Inflammatory macrophage (primary cell): ENCODE measurements at regions not wholly inside any gene's neighbourhood (a gene's known extent, or its start where the extent isn't known, plus 50 kb on each side); places are given as distances from the start of the nearest gene placed in this dataset.
"Not testable (repeated sequence)": the region's sequence is repeated elsewhere in the genome, so short reads cannot be mapped to it uniquely, and the experiment has no call there.

Source experiments
- DNase-seq, 2 donors: peaks; one replicate each; pipeline ENCODE4 v3.0.0-alpha.2; 2020 to 2022

DNA sequence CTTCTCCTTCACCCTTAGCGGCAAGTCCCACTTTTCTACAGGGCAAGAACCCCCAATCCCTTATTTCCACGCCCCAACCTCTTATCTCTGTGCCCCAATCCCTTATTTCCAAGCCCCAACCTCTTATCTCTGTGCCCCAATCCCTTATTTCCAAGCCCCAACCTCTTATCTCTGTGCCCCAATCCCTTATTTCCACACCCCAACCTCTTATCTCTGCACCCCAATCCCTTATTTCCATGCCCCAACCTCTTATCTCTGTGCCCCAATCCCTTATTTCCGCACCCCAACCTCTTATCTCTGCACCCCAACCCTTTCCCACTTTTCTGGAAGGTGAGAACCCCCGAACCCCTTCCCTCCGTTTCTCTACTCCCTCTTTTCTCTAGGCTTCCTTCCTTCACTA, 116.1 kb upstream of the GJE1 start:
- DNase-seq = not testable (repeated sequence)

DNA sequence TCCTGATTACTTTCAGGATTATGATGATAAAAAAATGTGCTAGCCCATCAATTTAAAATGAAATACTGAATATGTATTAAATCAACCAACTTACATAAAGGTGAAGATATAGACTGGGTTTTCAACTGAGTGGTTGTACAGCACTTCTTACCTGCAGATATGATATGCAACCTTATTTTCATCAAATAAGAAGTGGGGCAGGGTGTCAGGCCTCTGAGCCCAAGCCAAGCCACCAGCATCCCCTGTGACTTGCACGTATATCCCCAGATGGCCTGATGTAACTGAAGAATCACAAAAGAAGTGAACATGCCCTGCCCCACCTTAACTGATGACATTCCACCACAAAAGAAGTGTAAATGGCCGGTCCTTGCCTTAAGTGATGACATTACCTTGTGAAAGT, 117.3 kb upstream of the GJE1 start:
- DNase-seq = not testable (repeated sequence)

DNA sequence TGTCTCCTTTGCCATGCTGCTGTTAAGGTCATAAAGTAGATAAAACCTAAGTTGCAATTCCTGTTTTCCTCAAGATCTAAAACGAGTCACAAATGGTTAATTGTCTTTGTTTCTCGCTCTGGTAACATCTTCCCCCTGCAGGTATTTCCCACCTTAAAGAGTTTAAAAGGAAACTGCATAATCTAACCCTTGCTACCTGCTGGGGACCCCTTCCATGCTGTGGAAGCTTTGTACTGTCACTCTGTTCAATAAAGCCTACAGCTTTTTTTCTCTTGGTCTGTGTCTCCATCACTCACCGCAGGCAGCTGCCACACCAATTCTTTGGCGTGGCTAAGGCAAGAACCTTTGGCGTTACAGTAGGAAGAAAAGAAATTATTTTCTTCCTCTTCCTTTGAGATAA, 117.7 kb upstream of the GJE1 start:
- no peak for DNase-seq

DNA sequence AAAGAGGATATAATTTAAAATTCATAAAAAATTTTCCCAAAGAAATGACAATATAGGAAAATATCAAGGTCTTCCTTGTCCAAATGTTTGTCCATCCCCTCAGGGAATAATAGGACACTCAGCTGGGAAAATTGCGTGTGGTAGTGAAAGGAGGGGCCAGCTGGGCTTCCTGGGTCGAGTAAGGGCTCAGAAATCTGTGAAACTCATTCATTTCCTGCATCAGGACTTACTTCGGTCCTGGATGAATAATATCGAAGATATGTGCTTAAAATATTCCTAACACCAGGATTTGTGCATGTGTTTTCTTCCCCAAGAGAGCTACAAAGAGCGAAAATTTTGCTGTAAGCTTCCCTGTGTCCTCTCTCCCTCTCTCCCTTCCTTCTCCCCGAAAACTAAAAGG, 118.2 kb upstream of the GJE1 start:
- no peak for DNase-seq

DNA sequence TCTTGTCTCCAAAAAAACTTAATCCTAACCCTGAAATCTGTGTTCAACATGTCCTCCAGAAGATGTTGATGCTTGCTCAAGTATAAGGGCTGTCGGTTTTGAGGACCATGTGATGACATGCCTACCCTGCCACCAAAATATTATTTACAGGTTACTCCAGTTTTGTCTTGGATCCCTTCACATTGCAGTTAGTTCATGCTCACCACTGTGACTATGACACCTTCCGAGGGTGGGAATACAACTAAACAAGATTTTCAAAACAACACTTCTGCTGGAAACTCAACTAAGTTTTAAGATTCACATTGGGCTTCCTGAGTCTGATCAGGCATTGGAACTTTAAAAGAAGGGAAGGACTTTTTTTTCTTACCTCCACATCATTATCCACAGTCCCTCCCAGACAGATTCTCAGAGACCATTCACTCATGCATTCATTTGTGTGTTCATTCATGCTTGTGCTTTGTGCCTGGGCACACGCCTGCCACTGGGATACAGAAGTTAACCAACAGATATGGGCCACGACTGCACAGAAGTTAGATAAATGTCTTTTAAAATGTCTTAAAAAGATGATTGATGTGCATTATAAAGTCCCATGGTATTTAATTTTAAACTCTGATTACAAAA, 118.7 kb upstream of the GJE1 start:
- DNase-seq = no peak

DNA sequence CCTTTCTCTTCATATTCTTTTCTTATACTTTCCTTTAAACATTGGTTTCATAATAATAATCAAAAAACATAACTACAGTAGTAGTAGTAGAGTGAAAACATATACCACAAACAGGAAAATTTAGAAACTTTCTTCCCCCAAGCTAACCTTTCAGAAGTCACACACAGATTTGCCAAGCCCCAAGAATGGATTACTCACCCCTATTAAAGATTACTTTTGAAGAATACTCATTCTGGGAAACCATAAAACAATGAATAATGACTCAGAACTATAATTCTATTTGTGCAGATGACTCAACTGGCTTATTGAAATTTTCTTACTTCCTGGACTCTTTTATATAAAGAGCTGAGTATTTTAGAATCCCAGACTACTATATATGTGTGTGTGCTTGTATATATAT, 119.4 kb upstream of the GJE1 start:
- no peak for DNase-seq

DNA sequence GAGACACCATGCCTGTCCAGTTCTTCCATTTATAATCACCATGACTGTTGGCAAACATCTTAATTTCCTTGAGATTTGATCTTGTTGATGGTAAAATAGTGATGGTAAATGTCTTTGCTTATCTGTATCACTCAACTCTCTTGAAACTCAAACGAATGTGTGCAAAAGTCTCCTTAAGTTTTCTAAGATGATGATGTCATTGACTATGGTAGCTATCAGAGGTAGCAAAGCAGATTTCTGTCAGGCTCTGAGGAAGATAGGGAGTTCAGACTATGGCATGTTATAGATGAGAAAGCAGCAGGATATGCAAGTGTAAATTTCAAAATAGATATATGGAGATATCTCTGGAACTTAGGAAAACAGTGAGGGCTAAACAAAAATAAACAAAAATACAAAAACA, 121.0 kb upstream of the GJE1 start:
- DNase-seq = no peak

DNA sequence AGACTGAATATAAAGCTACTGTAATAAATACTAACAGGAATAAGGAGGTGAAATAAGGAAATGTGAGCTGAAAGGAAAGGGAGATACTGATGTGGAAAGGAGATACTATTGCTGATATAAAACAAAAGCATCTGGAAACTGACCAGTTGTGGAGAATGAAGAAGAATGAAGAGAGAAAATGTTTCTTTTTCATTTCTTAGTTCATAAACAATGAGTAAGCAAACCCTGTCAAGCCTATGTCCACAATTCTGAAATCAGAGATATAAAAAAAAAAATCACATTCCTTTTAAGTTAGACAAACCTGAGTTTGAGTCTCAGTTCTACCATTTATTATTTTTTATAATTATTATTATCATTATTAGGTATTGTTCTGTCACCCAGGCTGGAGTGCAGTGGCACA, 121.6 kb upstream of the GJE1 start:
- no peak for DNase-seq

DNA sequence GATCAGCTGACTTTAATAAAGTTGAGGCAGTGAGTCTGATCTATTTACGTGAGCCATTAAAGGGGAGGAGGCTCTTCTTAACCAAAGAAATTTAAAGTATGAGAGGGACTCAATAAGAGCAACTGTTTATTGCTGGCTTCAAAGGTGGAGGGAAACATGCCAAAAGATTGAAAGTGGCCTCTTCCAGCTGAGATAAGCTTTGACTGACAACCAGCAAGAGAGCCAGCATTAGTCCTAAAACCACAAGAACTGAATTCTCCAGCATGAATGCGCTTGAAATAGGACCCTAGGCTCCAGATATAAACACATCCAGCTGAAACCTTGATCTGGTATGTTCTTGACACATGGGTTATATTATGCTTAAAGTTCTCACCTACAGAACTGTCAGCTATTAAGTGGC, 123.1 kb upstream of the GJE1 start:
- DNase-seq = no peak

DNA sequence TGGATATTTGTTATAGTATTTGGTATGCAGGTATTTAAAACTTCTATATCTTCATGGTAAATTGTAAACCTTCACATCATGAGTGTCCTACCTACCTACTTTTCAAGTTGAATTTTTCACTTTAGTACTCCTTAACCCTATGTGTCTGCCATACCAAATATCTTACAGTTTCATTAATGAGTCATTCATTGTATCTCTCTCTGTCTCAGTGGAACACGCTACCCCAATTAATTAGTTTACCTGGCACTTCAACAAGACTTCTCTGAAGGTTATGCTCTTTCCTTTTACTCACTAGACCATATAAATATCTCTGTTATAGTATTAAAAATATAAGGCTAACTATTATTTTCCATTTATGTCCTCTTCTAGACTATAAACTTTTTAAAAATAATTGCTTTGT, 123.9 kb upstream of the GJE1 start:
- DNase-seq = no peak

DNA sequence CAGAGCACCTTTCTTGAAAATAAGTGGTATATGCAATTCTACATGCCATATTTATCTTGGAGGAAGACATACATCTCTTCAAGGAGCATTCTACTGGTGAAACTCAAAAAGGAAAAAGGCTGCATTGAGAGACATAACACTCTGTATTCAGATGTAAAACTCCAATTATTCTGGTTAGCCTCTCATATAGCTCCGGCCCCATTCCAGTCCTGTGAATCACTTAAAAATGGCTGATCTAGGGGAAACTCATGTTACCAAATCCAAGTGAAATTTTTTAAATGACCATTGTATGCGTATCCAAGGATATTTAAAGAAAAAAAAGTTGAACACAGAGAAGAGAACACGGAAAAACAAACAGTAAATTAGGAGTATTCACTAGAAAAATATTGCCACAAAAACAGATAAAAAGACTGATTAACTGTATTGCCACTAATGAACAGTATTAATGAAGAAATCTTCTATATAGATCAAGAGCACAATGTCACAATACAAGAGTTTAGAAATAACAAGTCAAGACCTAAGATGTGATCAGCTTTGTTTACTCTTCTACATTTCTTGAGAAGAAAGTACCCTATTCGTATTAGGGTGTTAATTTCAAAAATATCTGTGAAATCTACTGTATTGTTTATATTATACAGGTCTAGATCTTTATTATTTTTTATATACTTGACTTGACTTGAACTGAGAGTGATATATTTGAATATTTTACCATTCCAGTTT, 124.5 kb upstream of the GJE1 start:
- no peak for DNase-seq

DNA sequence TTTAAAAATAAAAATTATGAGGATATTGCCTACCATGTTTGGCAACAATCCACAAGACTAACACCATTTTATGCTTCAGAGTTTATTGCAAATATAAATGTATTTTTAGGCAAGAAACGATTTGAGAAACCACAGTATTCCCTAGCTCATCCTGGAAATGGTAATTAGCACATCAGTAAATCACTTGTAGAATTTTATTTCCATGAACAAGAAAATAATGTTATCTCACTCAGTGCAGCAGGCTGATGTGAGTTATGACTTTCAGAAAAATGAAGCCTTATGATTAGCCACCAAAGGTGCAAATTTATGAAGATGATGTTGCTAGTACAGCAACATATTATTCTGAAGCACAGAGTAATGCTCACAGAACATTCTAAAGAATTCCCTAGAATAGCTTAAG, 127.7 kb upstream of the GJE1 start:
- no peak for DNase-seq

DNA sequence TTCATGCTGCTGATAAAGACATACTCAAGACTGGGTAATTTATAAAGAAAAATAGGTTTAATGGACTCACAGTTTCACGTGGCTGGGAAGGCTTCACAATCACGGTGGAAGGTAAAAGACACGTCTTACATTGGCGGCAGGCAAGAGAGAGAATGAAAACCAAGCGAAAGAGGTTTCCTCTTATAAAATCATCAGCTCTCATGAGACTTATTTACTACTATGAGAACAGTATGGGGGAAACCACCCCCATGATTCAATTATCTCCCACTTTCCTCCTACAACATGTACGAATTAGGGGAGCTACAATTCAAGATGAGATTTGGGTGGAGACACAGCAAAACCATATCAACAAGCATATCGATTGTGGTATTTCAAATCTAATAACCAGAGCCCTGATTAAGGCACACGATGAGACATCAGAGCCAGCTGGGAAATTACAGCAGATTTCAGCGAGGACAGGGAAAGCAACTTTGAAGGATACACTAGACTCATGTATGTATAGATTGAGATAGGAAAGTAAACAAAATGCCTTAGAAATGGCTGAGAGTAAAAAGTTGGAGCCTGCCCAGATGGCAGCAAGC, 129.8 kb upstream of the GJE1 start:
- DNase-seq = no peak

DNA sequence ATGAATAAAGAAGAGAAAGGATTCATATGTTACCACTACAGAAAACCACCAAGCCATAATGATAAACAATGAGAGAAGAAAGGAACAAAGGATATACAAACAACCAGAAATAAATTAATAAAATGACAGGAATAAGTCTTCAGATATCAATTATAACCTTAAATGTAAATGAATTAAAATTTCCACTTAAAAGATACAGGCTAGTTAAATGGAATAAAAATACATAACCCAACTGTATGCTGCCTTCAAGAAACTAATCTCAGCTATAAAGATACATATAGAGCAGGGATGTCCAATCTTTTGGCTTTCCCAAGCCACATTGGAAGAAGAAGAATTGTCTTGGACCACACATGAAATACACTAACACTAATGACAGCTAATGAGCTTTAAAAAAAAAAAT, 135.9 kb upstream of the GJE1 start:
- DNase-seq = no peak

DNA sequence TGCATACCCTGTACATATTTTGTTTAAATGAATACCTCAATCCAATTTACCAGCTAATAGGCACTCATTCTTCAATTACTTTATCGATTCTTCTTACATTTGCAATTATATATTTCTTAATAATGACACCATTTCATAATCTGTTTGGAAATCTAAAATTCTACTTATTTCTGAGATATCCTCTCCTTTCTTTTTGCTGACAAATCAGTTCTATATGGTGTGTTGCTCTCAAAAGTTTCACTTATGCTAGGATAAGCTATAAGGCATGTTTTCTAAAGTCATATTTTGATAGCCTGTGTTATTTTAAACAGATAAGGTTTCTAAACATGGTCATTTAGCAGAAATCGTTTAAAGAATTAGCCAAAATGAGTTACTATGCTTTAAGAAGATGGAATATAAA, 140.6 kb upstream of the GJE1 start:
- no peak for DNase-seq

DNA sequence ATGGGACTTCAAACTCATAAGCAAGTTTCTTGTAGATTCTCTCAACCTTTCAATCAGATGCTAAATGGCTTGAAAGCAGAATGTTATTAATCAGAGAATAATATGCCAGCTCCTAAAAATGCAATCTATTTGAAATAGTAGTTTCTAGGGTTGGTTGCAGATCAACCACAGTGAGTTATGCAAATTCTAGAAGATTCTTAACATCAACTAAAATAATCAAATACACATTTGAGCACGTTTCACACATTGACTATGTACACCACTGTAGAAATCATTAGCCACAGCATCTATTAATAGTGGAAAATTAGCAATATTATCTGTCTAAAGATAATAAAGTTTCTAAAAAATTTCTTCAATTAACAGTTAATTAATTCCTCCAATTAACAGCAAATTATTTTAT, 141.9 kb upstream of the GJE1 start:
- DNase-seq = no peak

DNA sequence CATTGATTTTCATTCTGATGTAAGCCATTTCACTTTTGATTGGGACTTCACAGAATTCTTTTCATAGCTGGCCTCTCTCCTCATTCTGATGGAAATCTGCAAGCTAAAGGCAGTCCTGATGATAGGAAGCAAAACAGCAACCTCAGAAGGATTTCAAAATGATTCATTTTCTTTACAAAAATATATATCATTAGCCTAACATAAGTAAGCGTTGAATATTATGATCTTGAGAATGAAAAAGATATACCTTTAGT, 143.1 kb upstream of the GJE1 start:
- DNase-seq = no peak

DNA sequence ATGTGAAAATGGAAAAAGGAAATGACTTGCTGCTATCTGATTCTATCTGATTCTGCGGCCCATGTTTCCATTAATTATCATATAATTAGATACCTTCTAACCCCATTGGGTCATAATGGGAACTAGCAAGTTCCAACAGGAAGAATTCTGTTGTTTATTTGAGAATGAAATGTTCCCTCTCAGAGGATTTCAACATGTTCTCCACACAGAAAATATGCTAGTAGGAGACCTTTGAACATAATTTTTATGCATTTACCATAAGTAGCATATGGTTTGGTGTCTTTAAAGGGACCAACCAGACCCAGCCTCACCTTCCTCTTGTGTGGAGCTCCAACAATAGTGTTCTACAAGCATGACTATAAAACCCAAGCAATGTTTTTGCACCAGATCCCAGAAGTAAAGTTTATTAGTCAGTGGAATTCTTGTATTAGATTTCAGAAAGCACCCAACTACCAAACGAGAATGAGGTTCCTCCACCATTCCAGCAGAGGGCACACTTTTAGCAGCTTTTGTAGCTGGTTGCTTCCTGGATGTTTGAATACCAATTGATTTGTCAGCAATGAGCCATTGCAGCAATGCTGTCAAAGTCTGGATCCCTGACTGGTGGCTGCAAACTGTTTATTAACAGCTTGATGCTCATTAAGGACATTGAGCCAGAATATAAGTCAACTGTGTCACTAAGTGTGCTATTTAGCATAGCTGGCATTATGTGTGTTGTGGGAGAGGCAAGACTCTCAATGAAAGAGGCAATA, 143.6 kb upstream of the GJE1 start:
- peak; percentile 18 to 21 for DNase-seq

DNA sequence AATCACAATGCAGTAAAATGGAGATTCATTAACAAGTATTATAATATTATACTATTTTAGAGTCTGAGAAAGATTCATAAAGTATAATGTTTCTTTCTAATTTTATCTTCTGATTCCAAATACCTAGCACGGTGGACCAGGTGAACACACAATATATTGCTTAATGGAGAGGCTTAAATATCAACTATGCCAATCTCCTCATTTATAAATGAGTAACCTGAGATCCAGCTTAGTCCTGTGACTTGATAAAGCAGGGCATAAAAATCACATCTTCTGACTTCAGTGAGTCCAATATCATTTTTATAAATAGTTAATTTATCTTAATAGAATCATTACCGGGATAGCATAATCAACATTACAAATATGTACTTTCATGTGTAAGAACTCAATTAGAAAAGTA, 144.4 kb upstream of the GJE1 start:
- DNase-seq = no peak

DNA sequence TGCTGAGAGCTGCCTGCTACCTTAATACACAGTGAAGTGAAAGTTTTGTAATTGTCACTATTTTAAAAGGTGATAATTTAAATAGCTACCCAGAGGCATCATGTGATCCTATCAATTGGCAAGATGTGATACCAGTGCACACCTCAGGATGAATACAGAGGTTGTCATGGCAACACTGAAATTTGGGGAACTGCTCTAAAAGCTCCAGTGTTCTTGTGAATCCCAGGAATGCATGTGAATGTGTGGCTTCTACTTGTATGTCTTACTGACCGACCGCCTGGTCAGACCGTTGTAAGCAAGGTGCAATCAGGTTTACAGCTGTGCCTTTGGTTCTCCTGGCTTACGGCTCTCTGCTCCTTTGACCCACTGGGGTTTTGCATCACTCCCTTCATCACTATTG, 146.3 kb upstream of the GJE1 start:
- DNase-seq = no peak

DNA sequence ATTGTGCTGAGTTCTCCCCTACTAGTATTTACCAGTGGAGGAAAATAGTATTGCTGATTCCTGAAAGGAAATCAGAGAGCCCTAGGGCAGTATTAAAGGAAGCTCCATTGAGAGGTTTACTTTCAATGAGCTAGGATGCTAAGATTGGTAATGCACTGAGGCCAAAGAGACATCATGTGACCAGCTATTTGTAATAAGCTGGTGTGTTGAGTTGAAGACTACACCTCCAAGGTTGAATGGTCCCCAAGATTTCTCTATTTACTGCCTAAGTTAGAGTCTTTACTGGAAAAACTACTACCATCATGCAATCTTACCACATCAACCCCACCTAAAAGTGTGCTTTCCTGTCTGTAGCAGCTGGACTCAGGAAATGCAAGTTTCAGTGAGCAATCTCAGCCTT, 151.5 kb upstream of the GJE1 start:
- DNase-seq = no peak

DNA sequence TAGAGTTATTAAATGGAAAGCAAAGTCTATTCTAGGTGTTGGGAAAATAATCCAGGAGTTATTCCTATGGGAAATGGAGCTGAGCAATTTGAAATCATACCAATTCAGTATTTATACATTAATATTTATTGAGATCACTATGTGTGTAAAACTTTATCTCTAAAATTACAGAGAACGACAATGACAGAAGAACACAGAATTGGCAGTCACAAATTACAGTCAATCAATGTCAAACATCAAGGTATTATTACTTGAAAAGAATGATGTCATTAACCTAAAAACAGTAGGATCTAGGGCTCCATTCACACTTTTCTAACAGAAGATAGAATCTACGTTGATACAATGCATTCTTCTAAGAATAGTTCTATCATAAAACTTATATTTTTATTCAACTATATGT, 154.9 kb upstream of the GJE1 start:
- DNase-seq = no peak

DNA sequence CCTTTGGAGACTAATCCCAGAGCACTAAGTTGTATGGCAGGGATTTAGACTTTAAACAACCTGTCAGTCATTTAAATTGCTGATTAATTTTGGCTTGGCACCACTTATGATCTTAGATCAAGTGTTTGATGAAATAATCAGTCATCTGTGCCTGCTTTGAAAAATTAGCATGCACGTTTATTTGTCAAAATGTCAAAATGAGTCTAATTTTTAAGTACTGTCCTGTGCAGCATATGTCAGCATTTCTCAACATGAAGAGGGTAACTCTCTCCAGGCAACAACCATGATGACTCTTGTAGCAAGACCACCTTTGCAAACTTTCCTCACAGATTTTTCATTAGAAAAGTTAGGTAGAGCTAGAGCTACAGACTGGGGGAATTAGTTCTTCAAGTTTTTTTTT, 155.7 kb upstream of the GJE1 start:
- no peak for DNase-seq

DNA sequence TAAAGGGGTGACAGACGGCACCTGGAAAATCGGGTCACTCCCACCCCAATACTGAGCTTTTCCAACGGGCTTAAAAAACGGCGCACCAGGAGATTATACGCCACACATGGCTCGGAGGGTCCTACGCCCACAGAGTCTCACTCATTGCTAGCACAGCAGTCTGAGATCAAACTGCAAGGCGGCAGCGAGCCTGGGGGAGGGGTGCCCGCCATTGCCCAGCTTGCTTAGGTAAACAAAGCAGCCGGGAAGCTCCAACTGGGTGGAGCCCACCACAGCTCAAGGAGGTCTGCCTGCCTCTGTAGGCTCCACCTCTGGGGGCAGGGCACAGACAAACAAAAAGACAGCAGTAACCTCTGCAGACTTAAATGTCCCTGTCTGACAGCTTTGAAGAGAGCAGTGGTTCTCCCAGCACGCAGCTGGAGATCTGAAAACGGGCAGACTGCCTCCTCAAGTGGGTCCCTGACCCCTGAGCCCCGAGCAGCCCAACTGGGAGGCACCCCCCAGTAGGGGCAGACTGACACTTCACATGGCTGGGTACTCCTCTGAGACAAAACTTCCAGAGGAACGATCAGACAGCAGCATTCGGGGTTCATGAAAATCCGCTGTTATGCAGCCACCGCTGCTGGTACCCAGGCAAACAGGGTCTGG, 162.8 kb upstream of the GJE1 start:
- DNase-seq = not testable (repeated sequence)
